ENCODE measurements at regions not wholly inside any gene's neighbourhood (a gene's known extent, or its start where the extent isn't known, plus 50 kb on each side); places are given as distances from the start of the nearest gene placed in this dataset.
"Not testable (repeated sequence)": the region's sequence is repeated elsewhere in the genome, so short reads cannot be mapped to it uniquely, and the experiment has no call there.

- DNase-seq = no peak
These were observed 169.6 kb downstream of the BRD1 start for GRCh38 chr22:49657974-49658590.

GRCh38 chr22:49657275-49657973 lies 170.2 kb downstream of the BRD1 start:
- no peak for DNase-seq

DNA sequence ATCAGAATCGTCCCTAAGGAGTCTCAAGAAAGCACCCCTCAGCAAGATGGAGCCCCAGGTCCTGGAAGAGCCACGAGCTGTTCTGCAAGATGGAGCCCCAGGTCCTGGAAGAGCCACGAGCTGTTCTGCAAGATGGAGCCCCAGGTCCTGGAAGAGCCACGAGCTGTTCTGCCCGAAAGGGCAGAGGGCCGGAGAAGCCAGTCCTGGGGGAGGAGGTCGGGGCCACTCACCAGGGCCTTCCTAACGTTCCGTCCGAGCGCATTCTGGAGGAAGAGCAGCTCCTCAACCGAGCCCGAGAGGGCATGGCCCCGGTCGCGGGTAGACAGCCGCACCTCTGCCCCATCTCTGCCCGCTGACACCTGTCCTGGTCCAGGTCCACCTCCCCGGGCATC lies 170.8 kb downstream of the BRD1 start:
- DNase-seq = not testable (repeated sequence)

- DNase-seq = no peak
These were observed 171.3 kb downstream of the BRD1 start for GRCh38 chr22:49656291-49656851.

GRCh38 chr22:49655168-49655812 lies 172.4 kb downstream of the BRD1 start:
- DNase-seq = no peak

DNA sequence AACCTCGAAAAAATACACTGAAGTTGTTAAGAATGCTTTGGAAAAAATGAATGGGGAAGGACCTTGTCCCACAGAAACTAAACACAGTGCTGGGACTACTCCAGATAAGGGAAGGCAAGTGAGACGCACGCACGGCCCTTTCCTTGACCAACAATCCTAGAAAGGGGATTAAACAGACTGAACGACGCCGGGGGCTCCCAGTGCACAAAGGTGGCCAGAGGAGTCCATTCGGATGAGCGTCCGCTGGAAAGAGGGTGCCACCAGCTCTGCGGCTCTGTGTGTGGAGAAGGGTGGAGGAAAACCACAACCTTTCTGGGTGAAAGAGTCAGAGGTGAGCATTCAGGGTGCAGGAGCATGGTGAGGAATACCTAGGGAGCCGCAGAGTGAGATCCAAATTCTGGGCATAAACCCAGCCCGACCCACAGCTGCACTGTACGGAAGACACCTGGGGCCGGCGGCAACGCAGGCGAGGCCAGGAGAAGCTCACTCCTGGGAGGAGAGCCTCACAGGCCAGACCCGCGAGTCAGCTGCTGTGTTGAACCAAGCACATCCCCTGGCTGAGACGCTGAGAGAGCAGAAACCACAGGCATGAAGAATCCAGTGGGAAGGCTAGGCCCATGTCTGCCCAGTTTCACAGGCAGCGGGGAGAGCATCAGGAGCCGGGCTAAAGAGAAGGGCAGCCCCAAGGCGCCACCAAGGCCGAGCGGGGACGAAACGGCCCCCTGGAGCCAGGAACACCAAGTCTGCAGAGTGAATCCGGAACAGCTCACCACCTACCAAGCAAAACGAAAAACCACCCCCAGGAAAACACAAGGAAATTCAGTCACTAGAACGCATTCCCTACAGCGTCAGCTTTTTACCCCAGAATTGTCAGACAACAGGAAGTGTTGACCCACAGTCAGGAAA lies 177.1 kb downstream of the BRD1 start:
- no peak for DNase-seq

- no peak for DNase-seq
These were observed 178.3 kb downstream of the BRD1 start for GRCh38 chr22:49649166-49650068.

DNA sequence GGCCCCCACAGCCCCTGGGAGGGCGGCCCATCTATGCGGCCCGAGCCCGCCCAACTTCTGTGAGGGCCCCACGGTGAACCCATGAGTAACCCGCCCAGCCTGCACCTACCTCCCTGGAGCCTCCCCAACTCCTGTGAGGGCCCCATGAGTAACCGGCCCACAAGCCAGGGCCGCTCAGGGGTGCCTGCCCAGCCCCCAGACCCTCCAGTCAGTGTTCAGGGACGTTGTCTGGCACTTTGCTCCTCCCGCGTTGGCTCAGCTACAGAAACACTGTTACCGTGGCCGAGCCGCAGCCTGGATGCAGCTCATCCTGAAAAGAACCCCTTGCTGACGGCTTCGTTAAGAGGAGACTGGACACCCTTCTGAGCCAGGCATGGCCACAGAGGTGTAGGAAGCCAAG lies 179.6 kb downstream of the BRD1 start:
- no peak for DNase-seq

DNA sequence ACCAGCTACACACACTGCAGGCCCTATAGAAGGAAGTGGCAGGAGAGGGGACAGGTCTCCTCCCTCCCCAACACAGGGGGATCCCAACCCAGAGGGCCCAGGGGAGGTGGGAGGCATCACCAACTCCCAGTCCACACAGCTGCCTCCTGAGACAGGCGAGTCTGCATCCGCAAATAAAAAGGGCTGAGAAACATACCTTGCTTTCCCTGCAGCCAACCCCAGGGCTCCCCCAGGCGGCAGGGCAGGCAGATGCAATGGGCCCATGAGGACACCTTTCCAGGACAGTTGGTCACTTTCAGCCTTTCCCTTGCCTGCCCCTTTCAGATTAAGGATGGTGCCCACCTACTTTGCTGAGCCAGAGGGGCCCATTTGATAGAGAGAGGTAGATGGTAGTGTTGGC lies 180.0 kb downstream of the BRD1 start:
- no peak for DNase-seq

DNA sequence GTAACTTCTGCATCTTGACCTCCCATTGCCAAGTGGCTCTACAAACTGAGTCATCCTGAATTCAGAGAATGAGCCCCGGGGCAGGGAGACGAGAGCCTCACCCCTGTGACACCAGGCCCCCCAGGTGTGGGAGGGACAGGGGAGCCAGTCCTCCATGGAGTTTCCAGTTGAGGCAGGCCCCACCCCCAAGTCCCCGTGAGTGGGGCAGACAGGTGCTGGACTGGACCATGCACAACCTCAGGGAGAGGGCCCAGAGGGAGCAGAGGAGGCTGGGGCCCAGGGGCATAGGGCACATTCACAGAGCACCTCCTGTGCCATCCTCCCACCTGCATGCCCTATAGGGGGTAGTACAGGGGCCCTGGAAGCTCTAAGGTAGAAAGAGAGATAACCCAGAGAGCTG lies 180.8 kb downstream of the BRD1 start:
- DNase-seq = no peak

DNA sequence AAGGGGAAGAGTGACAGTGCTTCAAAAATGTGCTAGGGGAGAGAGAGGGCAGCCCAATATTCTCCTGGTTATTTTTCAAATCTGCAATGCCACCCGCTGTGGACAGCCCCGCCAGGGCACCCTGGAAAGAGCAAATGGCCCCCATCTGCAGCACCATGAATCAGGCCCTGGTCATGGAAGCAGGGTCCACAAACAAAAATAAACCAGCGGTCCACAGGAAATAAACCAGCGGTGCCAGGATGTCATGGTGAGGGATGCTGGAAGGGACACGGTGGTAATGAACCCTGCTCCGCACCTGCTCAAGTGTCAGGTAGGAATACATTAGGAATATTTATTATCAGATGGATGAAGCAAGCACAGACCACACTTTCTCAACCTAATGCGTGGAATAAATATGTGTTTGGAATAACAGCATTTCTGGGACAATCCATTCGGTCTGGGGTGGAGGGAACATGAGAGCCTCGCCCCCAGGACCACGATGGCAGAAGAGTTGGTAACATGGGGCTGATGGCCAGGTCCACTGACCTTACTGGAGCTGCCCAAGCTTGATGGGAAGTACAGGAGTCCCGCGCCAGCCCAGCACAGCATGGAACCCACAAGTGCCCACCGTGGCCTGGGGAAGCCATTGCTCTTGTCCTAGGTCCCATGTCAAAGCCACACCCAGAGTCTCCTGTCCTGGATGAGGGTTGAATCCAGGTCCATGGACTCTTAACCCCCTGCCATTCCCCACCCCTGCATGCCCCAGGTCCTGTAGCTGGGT lies 181.7 kb downstream of the BRD1 start:
- DNase-seq = no peak

GRCh38 chr22:49645257-49645656 lies 182.4 kb downstream of the BRD1 start:
- no peak for DNase-seq

DNA sequence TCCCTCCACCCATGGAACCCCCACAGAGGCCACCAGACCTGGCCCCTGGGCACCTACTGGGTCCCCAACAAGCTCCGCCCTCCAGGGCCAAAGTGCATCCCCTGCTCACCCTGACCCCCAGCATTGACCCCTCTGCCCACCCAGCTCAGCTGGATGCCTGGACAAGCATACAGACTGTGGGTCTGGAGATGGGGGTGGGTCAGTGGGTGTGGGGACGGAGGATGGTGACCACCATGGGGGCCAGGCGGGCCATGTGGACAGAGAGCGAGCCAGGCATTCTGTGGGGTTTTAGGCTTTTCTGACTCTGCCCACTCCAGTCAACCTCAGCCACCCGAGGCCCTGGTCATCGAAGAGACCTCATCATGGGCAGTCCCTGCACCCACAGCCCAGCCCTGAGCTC lies 183.7 kb downstream of the BRD1 start:
- DNase-seq = no peak

- DNase-seq = no peak
These were observed 184.2 kb downstream of the BRD1 start for GRCh38 chr22:49643466-49643865.

GRCh38 chr22:49642741-49643140 lies 184.9 kb downstream of the BRD1 start:
- no peak for DNase-seq

- no peak for DNase-seq
These were observed 185.3 kb downstream of the BRD1 start for GRCh38 chr22:49642331-49642730.

DNA sequence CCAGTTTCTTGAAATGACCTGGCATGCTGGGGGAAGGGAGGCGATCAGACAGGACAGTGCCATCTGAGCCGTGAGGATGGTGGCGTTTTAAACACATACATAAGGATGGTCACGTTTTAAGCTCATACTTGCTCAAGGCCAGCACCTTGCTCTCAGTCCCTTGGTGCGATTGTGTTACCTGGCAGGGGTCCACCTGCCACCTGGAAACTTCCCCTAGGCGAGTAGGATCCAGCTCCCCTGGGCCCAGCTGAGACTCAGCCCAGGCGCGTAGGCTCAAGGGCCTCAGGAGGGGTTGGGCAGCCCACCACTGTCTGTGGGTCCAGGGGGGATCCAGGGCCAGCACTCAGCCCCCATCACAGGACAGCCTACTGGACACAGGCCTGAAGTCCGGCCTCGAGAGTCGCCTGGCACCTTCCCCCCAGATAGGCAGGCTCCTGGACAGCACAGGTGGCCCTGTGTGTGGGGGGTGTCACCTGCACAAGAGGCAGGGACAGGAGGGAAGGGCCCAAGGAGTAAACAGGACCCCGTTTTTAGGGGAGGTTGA lies 185.8 kb downstream of the BRD1 start:
- no peak for DNase-seq

GRCh38 chr22:49640366-49641095 lies 187.1 kb downstream of the BRD1 start:
- DNase-seq = no peak

DNA sequence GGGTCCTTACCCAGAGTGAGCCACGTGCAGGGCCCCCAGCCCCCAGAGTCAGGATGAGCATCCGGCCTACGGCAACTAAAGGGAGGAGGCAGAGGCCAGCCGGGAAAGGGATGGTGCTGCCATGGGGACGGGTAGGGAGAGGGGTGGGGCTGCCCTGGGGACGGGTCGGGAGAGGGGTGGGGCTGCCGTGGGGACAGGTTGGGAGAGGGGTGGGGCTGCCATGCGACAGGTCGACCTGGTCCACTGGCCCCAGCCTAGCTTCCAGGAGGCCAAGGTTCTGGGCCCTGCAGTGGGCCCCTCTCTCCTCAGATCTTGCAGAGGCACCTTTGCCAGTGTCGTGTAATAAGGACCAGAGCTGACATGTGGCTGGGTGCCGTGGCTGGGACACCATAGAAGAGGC lies 187.7 kb downstream of the BRD1 start:
- no peak for DNase-seq

DNA sequence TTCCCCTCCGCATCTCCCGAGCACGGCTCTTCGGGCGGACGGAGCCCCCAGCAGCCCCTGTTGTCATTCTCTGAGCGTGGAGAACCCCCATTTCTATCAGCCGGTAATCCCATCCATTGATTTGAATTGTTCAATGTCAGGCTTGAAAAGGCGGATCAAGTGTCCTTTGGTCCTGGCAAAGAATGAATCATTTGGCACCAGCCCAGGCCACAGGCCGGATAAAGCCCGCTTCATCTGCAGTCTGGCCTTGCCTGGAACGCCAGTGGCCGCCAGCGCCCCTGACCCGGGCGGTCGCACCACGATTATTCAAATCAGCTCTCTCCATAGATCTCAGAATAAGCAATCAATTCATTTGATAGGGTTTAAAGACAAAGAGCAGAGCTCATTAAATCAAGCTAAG lies 188.9 kb downstream of the BRD1 start:
- no peak for DNase-seq

Data from EL (cell line).